GM20000 (cell line): ENCODE measurements at regions not wholly inside any gene's neighbourhood (a gene's known extent, or its start where the extent isn't known, plus 50 kb on each side); places are given as distances from the start of the nearest gene placed in this dataset.

ENCODE experiments used
- DNase-seq: peaks from one replicate; pipeline ENCODE4 v3.0.0; 2012; ENCODE audit warnings: low spot score
- TF ChIP-seq, protein P1 (sequence below): IDR thresholded peaks from 2 replicates; pipeline ENCODE4 v1.5.1; 2012; ENCODE audit warnings: mild to moderate bottlenecking, control low read depth; ENCODE audit errors: extremely low read depth, missing control alignments

DNA sequence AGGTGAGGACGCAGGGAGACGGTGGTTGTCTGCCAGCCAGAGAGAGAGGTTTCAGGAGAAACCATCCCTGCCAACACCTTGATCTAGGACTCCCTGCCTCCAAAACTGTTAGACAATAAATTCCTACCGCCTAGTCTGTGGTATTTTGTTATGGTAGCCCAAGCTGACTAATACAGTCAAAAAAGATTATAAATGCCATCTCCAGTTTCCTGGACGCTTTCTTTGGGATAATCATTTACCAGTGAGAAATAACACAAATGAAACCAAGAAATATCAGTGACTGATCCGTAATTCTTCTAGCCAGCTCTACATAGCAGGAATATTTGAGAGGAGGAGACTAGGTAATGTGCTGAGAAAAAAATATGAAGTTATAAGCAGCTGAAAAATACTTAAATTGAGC is 707.8 kb upstream of the LMCD1 start:
- no peak for DNase-seq
- TF ChIP-seq, protein P1, sequence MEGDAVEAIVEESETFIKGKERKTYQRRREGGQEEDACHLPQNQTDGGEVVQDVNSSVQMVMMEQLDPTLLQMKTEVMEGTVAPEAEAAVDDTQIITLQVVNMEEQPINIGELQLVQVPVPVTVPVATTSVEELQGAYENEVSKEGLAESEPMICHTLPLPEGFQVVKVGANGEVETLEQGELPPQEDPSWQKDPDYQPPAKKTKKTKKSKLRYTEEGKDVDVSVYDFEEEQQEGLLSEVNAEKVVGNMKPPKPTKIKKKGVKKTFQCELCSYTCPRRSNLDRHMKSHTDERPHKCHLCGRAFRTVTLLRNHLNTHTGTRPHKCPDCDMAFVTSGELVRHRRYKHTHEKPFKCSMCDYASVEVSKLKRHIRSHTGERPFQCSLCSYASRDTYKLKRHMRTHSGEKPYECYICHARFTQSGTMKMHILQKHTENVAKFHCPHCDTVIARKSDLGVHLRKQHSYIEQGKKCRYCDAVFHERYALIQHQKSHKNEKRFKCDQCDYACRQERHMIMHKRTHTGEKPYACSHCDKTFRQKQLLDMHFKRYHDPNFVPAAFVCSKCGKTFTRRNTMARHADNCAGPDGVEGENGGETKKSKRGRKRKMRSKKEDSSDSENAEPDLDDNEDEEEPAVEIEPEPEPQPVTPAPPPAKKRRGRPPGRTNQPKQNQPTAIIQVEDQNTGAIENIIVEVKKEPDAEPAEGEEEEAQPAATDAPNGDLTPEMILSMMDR = no peak

DNA sequence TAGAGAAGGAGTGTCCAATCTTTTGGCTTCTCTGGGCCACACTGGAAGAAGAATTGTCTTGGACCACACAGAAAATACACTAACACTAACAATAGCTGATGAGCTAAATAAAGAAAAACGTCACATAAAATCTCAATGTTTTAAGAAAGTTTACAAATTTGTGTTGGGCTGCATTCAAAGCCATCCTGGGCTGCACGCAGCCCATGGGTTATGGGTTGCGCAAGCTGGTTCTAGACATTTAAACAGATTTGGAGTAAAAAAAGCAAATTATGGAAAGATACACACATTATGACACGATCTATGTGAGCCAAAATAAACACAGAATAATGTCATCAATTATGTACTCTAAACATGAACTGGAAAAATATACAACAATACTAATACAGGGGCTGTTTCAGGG is 703.3 kb upstream of the LMCD1 start:
- DNase-seq = no peak
- TF ChIP-seq, protein P1 = no peak

GRCh38 chr3:7800006-7800780 is 701.4 kb upstream of the LMCD1 start:
- DNase-seq = no peak
- TF ChIP-seq, protein P1 = no peak

GRCh38 chr3:7812490-7812889 is 689.1 kb upstream of the LMCD1 start:
- TF ChIP-seq, protein P1 = no peak

DNA sequence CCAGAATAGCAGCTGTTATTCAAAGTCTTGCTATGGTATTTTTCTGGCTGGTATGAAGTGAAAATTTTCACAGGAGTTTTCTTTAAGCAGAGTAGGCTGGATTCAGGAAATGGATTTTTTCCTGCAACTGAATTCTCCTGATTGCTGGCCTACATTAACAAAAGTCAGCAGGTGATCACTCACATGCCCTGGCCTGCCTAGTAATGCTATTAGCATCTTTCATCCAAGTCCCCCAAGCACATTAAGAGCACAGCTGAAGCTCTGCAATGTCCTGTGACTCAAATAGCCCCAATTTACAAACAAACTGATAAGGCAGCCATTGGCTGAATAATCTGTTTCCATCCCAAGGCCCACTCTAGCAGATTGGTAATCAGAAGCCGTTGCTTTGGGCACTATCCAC is 688.3 kb upstream of the LMCD1 start:
- DNase-seq = no peak

More at GRCh38 chr3:7812490-7812889, 689.1 kb upstream of the LMCD1 start:
- DNase-seq = no peak

GRCh38 chr3:7817239-7817638 is 684.4 kb upstream of the LMCD1 start:
- TF ChIP-seq, protein P1 = no peak
- DNase-seq = no peak

More for the DNA sequence above, 688.3 kb upstream of the LMCD1 start:
- TF ChIP-seq, protein P1 = no peak

DNA sequence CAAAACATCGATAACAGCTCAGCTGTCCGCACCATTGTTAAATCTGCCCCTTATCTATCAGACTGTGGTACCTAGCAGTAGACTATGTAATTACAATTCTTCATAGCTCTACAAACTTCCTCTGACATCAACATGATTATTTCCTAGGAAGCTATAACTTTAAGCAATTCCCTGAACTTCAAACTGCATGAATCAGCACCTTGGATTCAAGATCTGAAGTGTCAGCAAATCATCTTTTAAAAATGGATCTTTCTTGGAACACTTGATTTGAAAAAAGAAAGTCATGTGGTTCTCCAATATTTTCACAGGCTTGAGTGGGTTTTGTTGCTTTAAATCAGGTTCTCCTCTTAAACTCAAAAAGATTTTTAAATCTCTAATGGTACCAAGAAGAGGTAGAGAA is 680.7 kb upstream of the LMCD1 start:
- no peak for DNase-seq
- TF ChIP-seq, protein P1 = no peak
